PC-9 (cell line): ENCODE measurements at regions not wholly inside any gene's neighbourhood (a gene's known extent, or its start where the extent isn't known, plus 50 kb on each side); places are given as distances from the start of the nearest gene placed in this dataset.

Experiments
- BruUV-seq: library from RNA; stranded (reverse); fragments of 400-500 nt; replicated peaks from 2 replicates; lab custom pipeline; 2021; lab: Mats Ljungman, UMichigan
- CTCF ChIA-PET: fragments of 300-600 bp; sonication (Branson Sonifier 250); formaldehyde crosslinking; loops from one replicate; lab custom pipeline; 2022; ENCODE audit warnings: antibody characterized with exemption; lab: Charles Lee
- POLR2A ChIA-PET: fragments of 300-600 bp; sonication (Branson Sonifier 250); formaldehyde crosslinking; loops from one replicate; lab custom pipeline; 2022; ENCODE audit warnings: antibody characterized with exemption; ENCODE audit not compliant: unreplicated experiment; lab: Charles Lee
- DNase-seq, 2 experiments: peaks; one replicate each; pipeline versions ENCODE4 v3.0.0 to v3.0.0-alpha.2; 2015 to 2022; ENCODE audit warnings: mixed read lengths in 1 of 2
- H2AFZ ChIP-seq: fragments of 200-600 bp; sonication (generic); 2 replicates; pipeline ENCODE4 v1.8.1; 2017; ENCODE audit warnings: antibody characterized with exemption
- H3F3A ChIP-seq: fragments of 200-600 bp; sonication (generic); 2 replicates; pipeline ENCODE4 v1.8.1; 2017; ENCODE audit warnings: antibody characterized with exemption, mild to moderate bottlenecking, low read depth; ENCODE audit not compliant: insufficient read depth
- H3K27ac ChIP-seq: fragments of 200-600 bp; sonication (generic); 2 replicates; pipeline ENCODE4 v1.6.1; 2016; ENCODE audit warnings: mixed run types
- H3K27me3 ChIP-seq: fragments of 200-600 bp; sonication (generic); 2 replicates; pipeline ENCODE4 v1.6.1; 2016; ENCODE audit warnings: low read depth, mixed run types; ENCODE audit not compliant: insufficient read depth
- H3K36me3 ChIP-seq: fragments of 200-600 bp; sonication (generic); 2 replicates; pipeline ENCODE4 v1.6.1; 2016; ENCODE audit warnings: low read depth, mixed run types
- H3K4me1 ChIP-seq: fragments of 200-600 bp; sonication (generic); replicated peaks from 2 replicates; pipeline ENCODE4 v1.6.1; 2016; ENCODE audit warnings: mixed run types; ENCODE audit not compliant: insufficient read depth
- H3K4me2 ChIP-seq: fragments of 200-600 bp; sonication (generic); 2 replicates; pipeline ENCODE4 v1.6.1; 2017; ENCODE audit warnings: mixed run types
- H3K4me3 ChIP-seq: fragments of 200-600 bp; sonication (generic); 2 replicates; pipeline ENCODE4 v1.6.1; 2016; ENCODE audit warnings: mixed run types
- H3K79me2 ChIP-seq: fragments of 200-600 bp; sonication (generic); 2 replicates; pipeline ENCODE4 v1.6.1; 2017; ENCODE audit warnings: low read depth, mixed run types
- H3K9me2 ChIP-seq: fragments of 200-600 bp; sonication (generic); 2 replicates; pipeline ENCODE4 v1.8.1; 2017; ENCODE audit warnings: mild to moderate bottlenecking; ENCODE audit not compliant: insufficient read depth
- H3K9me3 ChIP-seq: fragments of 200-600 bp; sonication (generic); 2 replicates; pipeline ENCODE4 v1.8.1; 2016; ENCODE audit warnings: low read depth; ENCODE audit not compliant: insufficient read depth
- H4K20me1 ChIP-seq: fragments of 200-600 bp; sonication (generic); 2 replicates; pipeline ENCODE4 v1.8.1; 2017; ENCODE audit not compliant: insufficient read depth
- CTCF ChIP-seq: fragments of 200-600 bp; sonication (generic); conservative IDR thresholded peaks from 2 replicates; pipeline ENCODE4 v1.6.1; 2017; ENCODE audit warnings: mixed run types, antibody characterized with exemption, mild to moderate bottlenecking, moderate library complexity
- EZH2 ChIP-seq: fragments of 200-600 bp; sonication (generic); IDR thresholded peaks from 2 replicates; pipeline ENCODE4 v1.8.0; 2017; ENCODE audit warnings: antibody characterized with exemption, low read depth
- intact Hi-C: fragments of 100-400 bp; cut with micrococcal nuclease; formaldehyde crosslinking; loops from one replicate; pipeline ENCODE4 v1.10.0; 2022; ENCODE audit not compliant: unreplicated experiment

DNA sequence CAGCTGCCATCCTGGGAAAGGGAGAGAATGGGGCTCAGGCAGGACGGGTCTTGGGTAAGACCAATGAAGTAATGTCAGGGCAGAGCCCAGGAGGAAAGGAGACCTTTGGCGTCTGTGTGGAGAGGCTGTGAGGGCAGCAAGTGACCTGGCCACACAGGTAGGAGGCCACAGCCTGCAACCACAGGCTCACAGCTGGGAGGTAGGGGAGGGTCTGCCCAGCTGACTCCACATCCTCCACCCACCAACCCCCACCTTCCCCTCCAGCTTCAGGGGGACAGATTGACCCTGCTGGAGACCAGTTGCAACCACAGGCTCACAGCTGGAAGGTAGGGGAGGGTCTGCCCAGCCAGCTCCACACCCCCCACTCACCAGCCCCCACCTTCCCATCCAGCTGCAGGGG lies 262.2 kb upstream of the TCERG1L start:
- ChIA-PET CTCF (no interaction called here), POLR2A (no interaction called here)
- Histone ChIP-seq H3K4me3 (no peak overlapping the region), H2AFZ (no peak overlapping the region), H3K27ac (no peak overlapping the region), H3K9me2 (no peaks in the 10 kb centered on the region), H3K36me3 (no peaks in the 10 kb centered on the region), H3K79me2 (no peaks in the 10 kb centered on the region), H3K4me1 (no peaks in the 10 kb centered on the region), H3K27me3 (peaks cover 42% of the 10 kb centered on the region), H3K4me2 (no peak overlapping the region), H3F3A (no peaks in the 10 kb centered on the region), H4K20me1 (no peaks in the 10 kb centered on the region), H3K9me3 (no peaks in the 10 kb centered on the region)
- intact Hi-C loops, result no loop called here
- DNase-seq, result no peak
- no TSS peak for BruUV-seq
- no peak for TF ChIP-seq EZH2
- no peak for TF ChIP-seq CTCF

DNA sequence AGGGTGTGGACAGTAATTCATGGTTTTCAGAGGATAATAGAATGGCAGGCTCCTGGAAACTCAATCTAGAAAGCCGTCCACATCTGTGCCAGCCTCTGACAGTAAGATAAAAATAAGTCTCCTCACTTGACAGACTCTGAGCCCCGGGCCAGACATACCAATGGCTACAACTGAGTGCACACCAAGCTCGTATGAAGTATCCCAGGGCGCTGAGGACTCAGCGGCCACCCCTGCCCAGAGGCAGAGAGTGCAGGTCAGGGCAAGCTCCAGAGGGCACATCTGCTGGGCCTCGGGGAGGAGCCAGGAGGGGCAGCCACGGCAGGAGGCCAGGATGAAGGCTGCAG lies 262.8 kb upstream of the TCERG1L start:
- no peak for DNase-seq
- Histone ChIP-seq H3K4me2 (no peak overlapping the region), H2AFZ (no peak overlapping the region), H3K36me3 (no peaks in the 10 kb centered on the region), H3K27me3 (peaks cover 44% of the 10 kb centered on the region), H3K9me3 (no peaks in the 10 kb centered on the region), H3K79me2 (no peaks in the 10 kb centered on the region), H3K4me1 (no peaks in the 10 kb centered on the region), H3F3A (no peaks in the 10 kb centered on the region), H3K4me3 (no peak overlapping the region), H3K9me2 (no peaks in the 10 kb centered on the region), H3K27ac (no peak overlapping the region), H4K20me1 (no peaks in the 10 kb centered on the region)
- ChIA-PET CTCF (no interaction called here), POLR2A (no interaction called here)
- intact Hi-C loops, result no loop called here
- BruUV-seq, result no TSS peak
- TF ChIP-seq EZH2, result no peak
- no peak for TF ChIP-seq CTCF

DNA sequence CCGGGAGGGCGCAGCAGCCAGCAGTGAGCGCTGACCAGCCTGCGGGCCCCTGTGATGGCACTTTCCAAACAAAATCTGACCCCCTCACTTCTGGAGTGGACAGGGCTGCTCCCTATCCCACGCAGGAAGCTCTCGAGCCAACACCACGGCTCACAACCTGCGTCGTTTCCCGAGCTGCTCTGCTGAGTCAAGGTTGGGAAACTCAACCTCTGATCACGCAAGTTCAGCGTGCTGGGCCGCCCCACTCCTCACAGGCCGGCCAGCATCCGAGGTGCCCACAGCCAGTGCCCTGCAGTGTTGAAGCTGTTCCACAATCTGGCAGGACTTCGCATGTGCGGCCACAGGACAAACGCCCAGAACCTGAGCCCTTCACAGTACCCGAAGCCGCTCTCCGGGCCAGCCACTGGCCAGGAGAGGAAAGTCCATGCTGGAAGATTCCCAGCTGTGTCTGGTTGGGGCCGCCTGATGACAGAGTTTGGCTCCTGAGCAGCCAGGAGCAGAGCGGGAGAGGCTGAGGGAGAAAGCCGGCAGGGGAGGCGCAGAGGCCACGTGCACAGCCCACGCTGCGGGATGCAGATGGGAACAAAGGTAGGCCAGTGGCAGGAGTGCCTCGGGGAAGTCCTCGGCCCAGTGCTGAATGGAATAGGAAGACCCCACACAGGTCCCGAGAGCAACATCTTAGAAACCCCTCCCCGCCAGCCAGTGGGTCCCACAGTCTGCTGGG lies 263.3 kb upstream of the TCERG1L start:
- Histone ChIP-seq H3K4me2 (no peak overlapping the region), H3K9me3 (no peaks in the 10 kb centered on the region), H3K36me3 (no peaks in the 10 kb centered on the region), H3K79me2 (no peaks in the 10 kb centered on the region), H3K27ac (no peak overlapping the region), H2AFZ (no peak overlapping the region), H3K4me1 (no peaks in the 10 kb centered on the region), H3K27me3 (peaks cover 46% of the 10 kb centered on the region), H3F3A (no peaks in the 10 kb centered on the region), H3K9me2 (no peaks in the 10 kb centered on the region), H4K20me1 (no peaks in the 10 kb centered on the region), H3K4me3 (no peak overlapping the region)
- ChIA-PET POLR2A (no interaction called here), CTCF (no interaction called here)
- BruUV-seq, result no TSS peak
- intact Hi-C loops, result no loop called here
- DNase-seq, result no peak
- TF ChIP-seq EZH2 (no peak), CTCF (no peak)
